Neural progenitor cell (in vitro differentiated cells): ENCODE measurements at regions not wholly inside any gene's neighbourhood (a gene's known extent, or its start where the extent isn't known, plus 50 kb on each side); places are given as distances from the start of the nearest gene placed in this dataset.

Source experiments
- EZH2 ChIP-seq: fragments of 200-600 bp; sonication (generic); IDR thresholded peaks from 2 replicates; pipeline ENCODE4 v1.6.1; 2017; ENCODE audit warnings: antibody characterized with exemption, mild to moderate bottlenecking, moderate library complexity
- EZH2phosphoT487 ChIP-seq: fragments of 200-600 bp; sonication (generic); IDR thresholded peaks from 2 replicates; pipeline ENCODE4 v1.6.1; 2017; ENCODE audit warnings: antibody characterized with exemption
- TF ChIP-seq, protein P1 (sequence below): fragments of 200-600 bp; sonication (generic); IDR thresholded peaks from 2 replicates; pipeline ENCODE4 v1.5.1; 2017; ENCODE audit warnings: antibody characterized with exemption, mild to moderate bottlenecking

DNA sequence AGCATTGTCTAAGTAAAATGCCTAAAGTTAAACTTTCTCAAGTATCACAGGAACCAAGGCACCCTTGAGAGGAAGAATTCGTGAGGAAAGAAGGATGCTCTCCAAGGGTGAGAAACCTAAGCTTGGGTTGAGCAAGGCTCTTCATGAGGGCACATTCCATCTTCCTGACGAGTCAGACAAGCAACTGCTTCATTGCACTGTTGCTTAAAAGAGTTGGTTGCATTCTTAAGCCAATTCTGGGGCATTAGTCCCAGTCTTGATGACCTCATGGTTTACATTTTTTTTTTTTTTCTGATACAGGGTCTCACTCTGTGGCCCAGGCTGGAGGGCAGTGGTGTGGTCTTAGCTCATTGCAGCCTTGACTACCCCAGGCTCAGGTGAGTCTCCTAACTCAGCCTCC is 237.5 kb downstream of the ACTR3 start:
- TF ChIP-seq, protein P1, sequence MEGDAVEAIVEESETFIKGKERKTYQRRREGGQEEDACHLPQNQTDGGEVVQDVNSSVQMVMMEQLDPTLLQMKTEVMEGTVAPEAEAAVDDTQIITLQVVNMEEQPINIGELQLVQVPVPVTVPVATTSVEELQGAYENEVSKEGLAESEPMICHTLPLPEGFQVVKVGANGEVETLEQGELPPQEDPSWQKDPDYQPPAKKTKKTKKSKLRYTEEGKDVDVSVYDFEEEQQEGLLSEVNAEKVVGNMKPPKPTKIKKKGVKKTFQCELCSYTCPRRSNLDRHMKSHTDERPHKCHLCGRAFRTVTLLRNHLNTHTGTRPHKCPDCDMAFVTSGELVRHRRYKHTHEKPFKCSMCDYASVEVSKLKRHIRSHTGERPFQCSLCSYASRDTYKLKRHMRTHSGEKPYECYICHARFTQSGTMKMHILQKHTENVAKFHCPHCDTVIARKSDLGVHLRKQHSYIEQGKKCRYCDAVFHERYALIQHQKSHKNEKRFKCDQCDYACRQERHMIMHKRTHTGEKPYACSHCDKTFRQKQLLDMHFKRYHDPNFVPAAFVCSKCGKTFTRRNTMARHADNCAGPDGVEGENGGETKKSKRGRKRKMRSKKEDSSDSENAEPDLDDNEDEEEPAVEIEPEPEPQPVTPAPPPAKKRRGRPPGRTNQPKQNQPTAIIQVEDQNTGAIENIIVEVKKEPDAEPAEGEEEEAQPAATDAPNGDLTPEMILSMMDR: no peak
- TF ChIP-seq EZH2 (no peak), EZH2phosphoT487 (no peak)
